ENCODE measurements at regions not wholly inside any gene's neighbourhood (a gene's known extent, or its start where the extent isn't known, plus 50 kb on each side); places are given as distances from the start of the nearest gene placed in this dataset.

DNA sequence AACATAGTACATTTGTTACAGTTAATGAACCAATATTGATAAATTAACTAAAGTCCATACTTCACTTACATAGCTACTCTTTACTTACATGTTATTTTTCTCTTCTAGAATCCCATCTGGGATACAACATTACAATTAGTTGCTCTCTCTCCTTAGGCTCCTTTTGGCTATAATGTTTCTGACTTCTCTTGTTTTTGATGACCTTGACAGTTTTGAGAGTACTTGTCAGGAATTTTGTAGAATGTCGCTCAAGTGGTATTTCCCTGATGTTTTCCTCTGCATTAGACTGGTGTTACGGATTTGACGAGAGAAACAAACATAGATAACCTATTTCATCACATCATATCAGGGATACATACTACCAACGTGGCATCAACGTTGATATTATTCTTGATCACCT lies 925.4 kb upstream of the TMPRSS15 start:
- H3K4me1 ChIP-seq (ENCODE audit: control insufficient read depth in 5 of 5, insufficient read depth in 5 of 5, low read length in 5 of 5) = no peaks in the 10 kb centered on the region
- 71 to 73% methylated on average over 5 of the region's 5 CpGs for WGBS, 2 donors
- ATAC-seq (ENCODE audit: insufficient read depth, low FRiP score) = no peak
- H3K4me3 ChIP-seq = no peak overlapping the region
- no peak for DNase-seq
- H3K36me3 ChIP-seq (ENCODE audit: control insufficient read depth in 4 of 4, insufficient read depth in 4 of 4, low read length in 4 of 4) = no peaks in the 10 kb centered on the region
- H3K9me3 ChIP-seq (ENCODE audit: control insufficient read depth in 4 of 4, insufficient read depth in 3 of 4, low read length in 3 of 4) = no peaks in the 10 kb centered on the region
- TF ChIP-seq, protein P1, sequence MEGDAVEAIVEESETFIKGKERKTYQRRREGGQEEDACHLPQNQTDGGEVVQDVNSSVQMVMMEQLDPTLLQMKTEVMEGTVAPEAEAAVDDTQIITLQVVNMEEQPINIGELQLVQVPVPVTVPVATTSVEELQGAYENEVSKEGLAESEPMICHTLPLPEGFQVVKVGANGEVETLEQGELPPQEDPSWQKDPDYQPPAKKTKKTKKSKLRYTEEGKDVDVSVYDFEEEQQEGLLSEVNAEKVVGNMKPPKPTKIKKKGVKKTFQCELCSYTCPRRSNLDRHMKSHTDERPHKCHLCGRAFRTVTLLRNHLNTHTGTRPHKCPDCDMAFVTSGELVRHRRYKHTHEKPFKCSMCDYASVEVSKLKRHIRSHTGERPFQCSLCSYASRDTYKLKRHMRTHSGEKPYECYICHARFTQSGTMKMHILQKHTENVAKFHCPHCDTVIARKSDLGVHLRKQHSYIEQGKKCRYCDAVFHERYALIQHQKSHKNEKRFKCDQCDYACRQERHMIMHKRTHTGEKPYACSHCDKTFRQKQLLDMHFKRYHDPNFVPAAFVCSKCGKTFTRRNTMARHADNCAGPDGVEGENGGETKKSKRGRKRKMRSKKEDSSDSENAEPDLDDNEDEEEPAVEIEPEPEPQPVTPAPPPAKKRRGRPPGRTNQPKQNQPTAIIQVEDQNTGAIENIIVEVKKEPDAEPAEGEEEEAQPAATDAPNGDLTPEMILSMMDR (IDR thresholded peaks at IDR 0.05; ENCODE audit: control extremely low read depth, extremely low read depth) = no peak
- no peak overlapping the region for H3K27ac ChIP-seq (ENCODE audit: low read depth in 1 of 2, low read length in 1 of 2)
- no peaks in the 10 kb centered on the region for H3K27me3 ChIP-seq (ENCODE audit: control insufficient read depth in 3 of 3, insufficient read depth in 3 of 3, low read length in 2 of 3)
- H3K9ac ChIP-seq (ENCODE audit: insufficient read depth in 1 of 2, low read length in 2 of 2) = no peak overlapping the region

DNA sequence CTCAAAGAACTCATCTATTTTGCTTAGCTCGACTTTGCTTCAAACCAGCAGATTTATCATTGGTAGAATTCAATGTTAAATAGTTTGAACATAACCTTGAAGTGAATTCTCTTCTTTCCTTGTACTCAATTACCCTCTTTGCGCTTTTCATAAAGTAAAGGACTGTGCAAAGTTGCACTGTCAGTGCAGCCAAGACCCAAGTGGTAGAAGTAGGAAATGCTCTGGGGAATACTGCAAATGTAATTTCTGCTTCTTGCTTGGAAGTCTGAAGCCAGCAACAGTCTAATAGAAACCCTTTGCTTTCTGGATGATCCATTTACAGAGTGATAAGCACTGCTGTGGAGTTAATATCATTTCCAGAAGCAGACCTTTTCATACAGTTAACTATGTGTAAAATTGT lies 936.7 kb upstream of the TMPRSS15 start:
- ATAC-seq (ENCODE audit: insufficient read depth, low FRiP score) = no peak
- H3K36me3 ChIP-seq (ENCODE audit: control insufficient read depth in 4 of 4, insufficient read depth in 4 of 4, low read length in 4 of 4) = no peaks in the 10 kb centered on the region
- TF ChIP-seq, protein P1 (IDR thresholded peaks at IDR 0.05; ENCODE audit: control extremely low read depth, extremely low read depth) = no peak
- no peak for DNase-seq
- no peak overlapping the region for H3K27ac ChIP-seq (ENCODE audit: low read depth in 1 of 2, low read length in 1 of 2)
- no peaks in the 10 kb centered on the region for H3K4me1 ChIP-seq (ENCODE audit: control insufficient read depth in 5 of 5, insufficient read depth in 5 of 5, low read length in 5 of 5)
- no peak overlapping the region for H3K9ac ChIP-seq (ENCODE audit: insufficient read depth in 1 of 2, low read length in 2 of 2)
- whole genome bisulfite sequencing, 2 donors = 60 to 64% methylated on average over 2 of the region's 2 CpGs
- H3K9me3 ChIP-seq (ENCODE audit: control insufficient read depth in 4 of 4, insufficient read depth in 3 of 4, low read length in 3 of 4) = no peaks in the 10 kb centered on the region
- no peak overlapping the region for H3K4me3 ChIP-seq
- H3K27me3 ChIP-seq (ENCODE audit: control insufficient read depth in 3 of 3, insufficient read depth in 3 of 3, low read length in 2 of 3) = no peaks in the 10 kb centered on the region

DNA sequence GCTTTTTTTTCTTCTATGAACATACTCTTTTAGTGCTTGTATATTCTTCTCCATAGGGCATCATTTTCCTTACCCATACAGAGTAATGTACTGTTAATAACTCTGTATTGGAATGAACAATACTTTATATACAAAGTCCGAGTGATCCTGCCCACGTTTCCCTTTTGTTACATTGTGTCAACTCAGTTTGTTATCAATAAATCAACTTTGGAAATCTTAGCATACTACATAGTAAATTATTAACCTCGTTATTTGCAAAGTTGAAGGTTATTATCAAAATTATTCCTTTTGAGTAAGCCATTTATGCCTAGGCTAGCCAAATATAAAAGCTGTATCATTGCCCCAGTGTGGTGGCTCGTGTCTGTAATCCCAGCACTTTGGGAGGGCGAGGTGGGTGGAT lies 937.4 kb upstream of the TMPRSS15 start:
- no peak overlapping the region for H3K27ac ChIP-seq (ENCODE audit: low read depth in 1 of 2, low read length in 1 of 2)
- H3K4me1 ChIP-seq (ENCODE audit: control insufficient read depth in 5 of 5, insufficient read depth in 5 of 5, low read length in 5 of 5) = no peaks in the 10 kb centered on the region
- H3K4me3 ChIP-seq = no peak overlapping the region
- H3K27me3 ChIP-seq (ENCODE audit: control insufficient read depth in 3 of 3, insufficient read depth in 3 of 3, low read length in 2 of 3) = no peaks in the 10 kb centered on the region
- 63 to 77% methylated on average over 5 of the region's 5 CpGs for WGBS, 2 donors
- ATAC-seq (ENCODE audit: insufficient read depth, low FRiP score) (no peak), DNase-seq (no peak)
- H3K9me3 ChIP-seq (ENCODE audit: control insufficient read depth in 4 of 4, insufficient read depth in 3 of 4, low read length in 3 of 4) = no peaks in the 10 kb centered on the region
- H3K36me3 ChIP-seq (ENCODE audit: control insufficient read depth in 4 of 4, insufficient read depth in 4 of 4, low read length in 4 of 4) = no peaks in the 10 kb centered on the region
- no peak overlapping the region for H3K9ac ChIP-seq (ENCODE audit: insufficient read depth in 1 of 2, low read length in 2 of 2)
- TF ChIP-seq, protein P1 (IDR thresholded peaks at IDR 0.05; ENCODE audit: control extremely low read depth, extremely low read depth) = no peak

DNA sequence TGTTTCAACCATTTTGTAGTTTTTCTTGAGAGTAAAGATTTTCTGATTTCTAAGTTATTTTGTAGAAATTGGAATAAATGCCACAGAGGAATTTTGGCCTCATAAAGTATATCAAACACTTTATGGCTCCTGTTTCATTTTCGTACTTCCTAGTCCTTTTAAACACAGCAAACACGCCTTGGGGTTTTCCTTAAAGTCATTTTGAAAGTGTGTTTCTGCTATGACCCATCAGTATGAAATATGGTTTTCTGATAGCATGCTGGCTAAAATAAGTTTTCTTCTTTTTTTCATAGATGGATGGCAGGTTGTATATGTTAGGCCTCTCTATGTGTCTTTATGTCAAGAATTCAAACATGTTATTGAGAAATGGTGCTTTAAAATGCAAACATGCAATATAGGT lies 940.1 kb upstream of the TMPRSS15 start:
- TF ChIP-seq, protein P1 (IDR thresholded peaks at IDR 0.05; ENCODE audit: control extremely low read depth, extremely low read depth) = no peak
- no peak for DNase-seq
- 52 to 67% methylated on average over 2 of the region's 2 CpGs for WGBS, 2 donors
- Histone ChIP-seq H3K27me3 (ENCODE audit: control insufficient read depth in 3 of 3, insufficient read depth in 3 of 3, low read length in 2 of 3) (no peaks in the 10 kb centered on the region), H3K9me3 (ENCODE audit: control insufficient read depth in 4 of 4, insufficient read depth in 3 of 4, low read length in 3 of 4) (no peaks in the 10 kb centered on the region), H3K4me1 (ENCODE audit: control insufficient read depth in 5 of 5, insufficient read depth in 5 of 5, low read length in 5 of 5) (no peaks in the 10 kb centered on the region), H3K4me3 (no peak overlapping the region), H3K9ac (ENCODE audit: insufficient read depth in 1 of 2, low read length in 2 of 2) (no peak overlapping the region), H3K27ac (ENCODE audit: low read depth in 1 of 2, low read length in 1 of 2) (no peak overlapping the region), H3K36me3 (ENCODE audit: control insufficient read depth in 4 of 4, insufficient read depth in 4 of 4, low read length in 4 of 4) (no peaks in the 10 kb centered on the region)
- no peak for ATAC-seq (ENCODE audit: insufficient read depth, low FRiP score)

All from lung (tissue), 11 donors.